ENCODE measurements at regions not wholly inside any gene's neighbourhood (a gene's known extent, or its start where the extent isn't known, plus 50 kb on each side); places are given as distances from the start of the nearest gene placed in this dataset.
A peak's percentile ranks its signal among the peaks of the same experiment; 100 is the strongest.

DNA sequence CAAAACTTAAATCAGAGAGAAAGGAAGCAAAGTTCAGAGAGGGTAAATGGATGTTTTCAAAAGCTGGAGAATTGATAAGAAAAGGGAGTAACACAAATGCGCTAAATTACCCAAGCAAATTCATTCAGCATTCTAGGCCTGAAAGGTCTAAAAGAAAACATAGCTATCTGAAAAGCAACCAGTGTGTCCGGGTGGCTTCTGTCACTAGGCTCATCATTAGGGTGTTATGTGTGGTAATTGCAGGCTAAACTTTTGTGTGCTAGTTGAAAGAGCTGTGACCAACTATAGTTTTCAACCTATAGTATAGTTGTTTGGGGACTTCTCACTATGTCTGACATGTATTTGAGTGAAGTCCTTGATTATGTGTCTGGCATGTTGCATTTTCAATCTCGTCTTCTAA is 839.6 kb upstream of the ZEB2 start:
- no peak for DNase-seq (ENCODE audit: low spot score)
- no peaks in the 10 kb centered on the region for H3K36me3 Mint-ChIP-seq (ENCODE audit: low read depth)
- no peaks in the 10 kb centered on the region for H3K9me3 Mint-ChIP-seq (ENCODE audit: low read depth)
- H3K4me3 Mint-ChIP-seq (ENCODE audit: unreplicated experiment): no peak overlapping the region
- no peaks in the 10 kb centered on the region for H3K27me3 Mint-ChIP-seq (ENCODE audit: low read depth)
- H3K27ac Mint-ChIP-seq (ENCODE audit: unreplicated experiment): no peak overlapping the region
- peaks cover 9% of the 10 kb centered on the region for H3K4me1 Mint-ChIP-seq (ENCODE audit: low read depth)
- TF ChIP-seq, protein P1, sequence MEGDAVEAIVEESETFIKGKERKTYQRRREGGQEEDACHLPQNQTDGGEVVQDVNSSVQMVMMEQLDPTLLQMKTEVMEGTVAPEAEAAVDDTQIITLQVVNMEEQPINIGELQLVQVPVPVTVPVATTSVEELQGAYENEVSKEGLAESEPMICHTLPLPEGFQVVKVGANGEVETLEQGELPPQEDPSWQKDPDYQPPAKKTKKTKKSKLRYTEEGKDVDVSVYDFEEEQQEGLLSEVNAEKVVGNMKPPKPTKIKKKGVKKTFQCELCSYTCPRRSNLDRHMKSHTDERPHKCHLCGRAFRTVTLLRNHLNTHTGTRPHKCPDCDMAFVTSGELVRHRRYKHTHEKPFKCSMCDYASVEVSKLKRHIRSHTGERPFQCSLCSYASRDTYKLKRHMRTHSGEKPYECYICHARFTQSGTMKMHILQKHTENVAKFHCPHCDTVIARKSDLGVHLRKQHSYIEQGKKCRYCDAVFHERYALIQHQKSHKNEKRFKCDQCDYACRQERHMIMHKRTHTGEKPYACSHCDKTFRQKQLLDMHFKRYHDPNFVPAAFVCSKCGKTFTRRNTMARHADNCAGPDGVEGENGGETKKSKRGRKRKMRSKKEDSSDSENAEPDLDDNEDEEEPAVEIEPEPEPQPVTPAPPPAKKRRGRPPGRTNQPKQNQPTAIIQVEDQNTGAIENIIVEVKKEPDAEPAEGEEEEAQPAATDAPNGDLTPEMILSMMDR (IDR thresholded peaks at IDR 0.05): no peak

DNA sequence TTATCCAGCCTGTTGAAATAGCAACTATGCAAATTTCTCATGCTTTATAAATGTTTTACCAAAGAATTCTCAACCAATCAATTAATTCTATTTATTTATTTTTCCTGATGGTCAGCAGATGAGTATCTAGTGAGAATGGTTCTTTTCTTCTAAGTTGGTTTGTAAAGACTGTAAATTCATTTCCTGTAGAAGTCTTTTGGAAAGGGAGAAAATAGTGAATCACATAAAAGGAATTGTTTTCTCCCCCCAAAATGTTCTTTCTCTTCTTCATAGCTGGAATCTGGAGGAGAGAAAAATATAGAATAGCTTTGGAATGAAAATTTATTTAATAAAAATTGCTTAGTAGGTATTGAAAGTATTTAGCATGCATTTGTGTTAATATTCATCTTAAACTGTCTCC is 836.1 kb upstream of the ZEB2 start:
- DNase-seq (ENCODE audit: low spot score): no peak
- TF ChIP-seq, protein P1 (IDR thresholded peaks at IDR 0.05): no peak
- H3K4me1 Mint-ChIP-seq (ENCODE audit: low read depth): peaks cover 9% of the 10 kb centered on the region
- H3K4me3 Mint-ChIP-seq (ENCODE audit: unreplicated experiment): no peak overlapping the region
- H3K27me3 Mint-ChIP-seq (ENCODE audit: low read depth): no peaks in the 10 kb centered on the region
- H3K27ac Mint-ChIP-seq (ENCODE audit: unreplicated experiment): no peak overlapping the region
- no peaks in the 10 kb centered on the region for H3K36me3 Mint-ChIP-seq (ENCODE audit: low read depth)
- H3K9me3 Mint-ChIP-seq (ENCODE audit: low read depth): no peaks in the 10 kb centered on the region

DNA sequence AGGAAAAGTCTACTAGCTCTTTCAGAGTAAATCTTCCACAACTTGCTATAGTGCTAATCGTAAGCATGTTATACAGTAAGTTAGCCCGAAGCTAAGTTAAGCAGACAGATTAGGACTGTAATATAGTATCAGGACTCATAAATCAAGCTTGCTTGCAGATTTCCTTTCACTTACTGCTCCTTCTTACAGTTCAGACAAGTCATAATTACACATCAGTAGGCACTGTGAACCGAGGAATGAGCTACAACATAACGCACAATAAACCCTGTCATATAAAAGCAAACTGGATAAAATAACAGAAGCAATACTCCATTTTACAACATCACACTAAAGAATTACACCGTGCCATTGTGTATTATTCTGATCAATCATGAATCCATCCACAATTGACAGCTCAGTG is 832.6 kb upstream of the ZEB2 start:
- no peak overlapping the region for H3K27ac Mint-ChIP-seq (ENCODE audit: unreplicated experiment)
- H3K9me3 Mint-ChIP-seq (ENCODE audit: low read depth): no peaks in the 10 kb centered on the region
- H3K4me1 Mint-ChIP-seq (ENCODE audit: low read depth): peaks cover 17% of the 10 kb centered on the region
- TF ChIP-seq, protein P1 (IDR thresholded peaks at IDR 0.05): no peak
- H3K27me3 Mint-ChIP-seq (ENCODE audit: low read depth): no peaks in the 10 kb centered on the region
- DNase-seq (ENCODE audit: low spot score): no peak
- no peak overlapping the region for H3K4me3 Mint-ChIP-seq (ENCODE audit: unreplicated experiment)
- no peaks in the 10 kb centered on the region for H3K36me3 Mint-ChIP-seq (ENCODE audit: low read depth)

DNA sequence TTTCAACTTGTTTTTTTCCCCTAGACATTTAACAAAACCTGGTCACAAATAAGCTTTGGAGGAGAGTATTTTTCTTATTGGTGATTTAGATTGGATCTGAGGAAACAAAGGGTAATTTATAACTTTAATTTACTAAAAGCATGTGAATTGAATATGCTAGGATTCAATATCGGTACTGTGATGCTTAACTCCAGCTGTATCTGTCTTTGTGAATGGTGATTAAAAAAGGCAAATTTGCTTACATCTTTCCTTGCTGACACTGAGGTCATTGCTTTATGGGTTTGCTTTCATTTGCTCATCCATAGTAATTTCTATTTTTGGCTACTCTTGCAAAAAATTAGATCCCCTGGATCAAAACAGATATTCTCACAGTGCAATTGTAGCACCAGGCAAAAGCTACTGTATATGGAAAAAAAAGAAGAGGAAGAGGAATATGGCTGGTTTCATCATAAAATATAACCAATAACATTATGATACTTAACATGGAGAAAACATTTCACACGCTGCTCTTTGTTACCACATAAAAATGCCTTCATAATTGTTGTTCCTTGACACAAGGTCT is 832.0 kb upstream of the ZEB2 start:
- H3K27ac Mint-ChIP-seq (ENCODE audit: unreplicated experiment): no peak overlapping the region
- no peaks in the 10 kb centered on the region for H3K36me3 Mint-ChIP-seq (ENCODE audit: low read depth)
- no peaks in the 10 kb centered on the region for H3K27me3 Mint-ChIP-seq (ENCODE audit: low read depth)
- DNase-seq (ENCODE audit: low spot score): no peak
- H3K4me3 Mint-ChIP-seq (ENCODE audit: unreplicated experiment): no peak overlapping the region
- H3K9me3 Mint-ChIP-seq (ENCODE audit: low read depth): no peaks in the 10 kb centered on the region
- H3K4me1 Mint-ChIP-seq (ENCODE audit: low read depth): peaks cover 17% of the 10 kb centered on the region
- TF ChIP-seq, protein P1 (IDR thresholded peaks at IDR 0.05): no peak

DNA sequence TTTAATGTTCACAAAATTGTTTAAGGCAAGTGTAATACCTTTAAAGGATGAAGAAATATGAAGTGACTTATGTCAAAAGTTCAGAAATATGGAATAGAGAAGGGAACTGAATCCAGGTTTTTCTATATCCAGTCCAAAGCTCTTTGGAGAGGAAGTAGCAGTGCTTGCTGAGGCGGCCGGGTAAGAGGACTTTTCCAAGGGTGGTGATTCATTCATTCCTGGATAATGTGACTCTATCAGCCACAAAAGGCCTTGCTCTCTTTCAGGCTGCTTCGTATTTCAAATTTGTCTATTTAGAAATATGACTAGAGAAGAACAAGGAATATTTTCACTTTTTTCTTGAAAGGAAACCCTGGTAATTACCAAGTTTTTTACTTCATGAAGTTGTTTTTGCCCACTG is 830.1 kb upstream of the ZEB2 start:
- TF ChIP-seq, protein P1 (IDR thresholded peaks at IDR 0.05): no peak
- H3K4me1 Mint-ChIP-seq (ENCODE audit: low read depth): peaks cover 8% of the 10 kb centered on the region
- H3K27ac Mint-ChIP-seq (ENCODE audit: unreplicated experiment): peak overlapping the region; percentile 34
- no peaks in the 10 kb centered on the region for H3K9me3 Mint-ChIP-seq (ENCODE audit: low read depth)
- H3K27me3 Mint-ChIP-seq (ENCODE audit: low read depth): no peaks in the 10 kb centered on the region
- no peaks in the 10 kb centered on the region for H3K36me3 Mint-ChIP-seq (ENCODE audit: low read depth)
- DNase-seq (ENCODE audit: low spot score): no peak
- H3K4me3 Mint-ChIP-seq (ENCODE audit: unreplicated experiment): no peak overlapping the region
